GM12875 (cell line): ENCODE measurements at regions not wholly inside any gene's neighbourhood (a gene's known extent, or its start where the extent isn't known, plus 50 kb on each side); places are given as distances from the start of the nearest gene placed in this dataset.
"Not testable (repeated sequence)": the region's sequence is repeated elsewhere in the genome, so short reads cannot be mapped to it uniquely, and the experiment has no call there.

Experiments used
- H3K4me3 ChIP-seq: one replicate; pipeline ENCODE4 v1.5.1; 2011; ENCODE audit warnings: low read depth, low read length, control low read depth
- CTCF ChIP-seq: IDR thresholded peaks from 2 replicates; pipeline ENCODE4 v1.5.1; 2011; ENCODE audit warnings: low read depth, mild to moderate bottlenecking, control low read depth, inconsistent platforms, low read length, moderate library complexity, borderline replicate concordance; ENCODE audit not compliant: insufficient read depth

DNA sequence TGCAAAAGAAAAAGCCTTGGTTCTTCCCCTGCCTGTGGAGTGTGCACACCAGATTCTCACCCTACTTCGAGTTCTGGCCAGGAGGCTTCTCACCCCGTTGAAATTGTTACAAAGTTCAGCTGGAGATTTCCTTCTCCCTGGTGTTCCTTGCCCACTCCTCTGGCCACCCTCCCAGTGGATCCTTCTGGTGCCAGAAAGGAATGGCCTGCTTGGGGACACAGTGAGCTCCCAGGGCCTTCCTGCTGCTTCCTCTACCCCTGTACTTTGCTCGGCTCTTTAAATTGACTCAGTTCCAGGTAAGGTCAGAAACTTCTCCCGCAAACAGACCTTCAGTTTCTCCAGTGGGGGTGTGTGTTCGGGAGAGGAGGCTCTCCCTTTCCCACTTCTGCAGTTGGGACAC lies 140.1 kb upstream of the CFAP20DC start:
- no peak for TF ChIP-seq CTCF
- H3K4me3 ChIP-seq = no peak overlapping the region

- no peak for TF ChIP-seq CTCF
- H3K4me3 ChIP-seq = no peak overlapping the region
Measured at GRCh38 chr3:59189526-59189925, 139.7 kb upstream of the CFAP20DC start.

DNA sequence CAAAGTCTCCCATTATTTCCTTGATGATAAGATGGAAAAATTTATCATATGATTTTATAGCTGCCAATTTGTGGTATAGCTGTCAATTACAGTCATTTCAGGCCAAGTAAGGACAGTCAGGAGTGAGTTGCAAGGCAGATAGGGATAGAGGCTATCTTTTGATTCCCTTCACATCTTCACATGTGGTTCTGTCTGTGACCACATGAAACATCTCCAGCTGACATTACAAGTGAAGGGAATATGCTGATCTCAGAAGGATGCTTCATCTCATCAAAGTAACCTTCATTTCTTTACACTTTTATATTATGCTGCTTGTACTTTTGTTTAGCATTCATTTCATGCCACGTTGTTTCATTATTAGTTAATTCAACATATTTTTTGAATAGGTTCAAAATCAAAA lies 136.9 kb upstream of the CFAP20DC start:
- TF ChIP-seq CTCF = no peak
- no peak overlapping the region for H3K4me3 ChIP-seq

- TF ChIP-seq CTCF = no peak
- H3K4me3 ChIP-seq = no peak overlapping the region
Measured at GRCh38 chr3:59185591-59186369, 136.0 kb upstream of the CFAP20DC start.

DNA sequence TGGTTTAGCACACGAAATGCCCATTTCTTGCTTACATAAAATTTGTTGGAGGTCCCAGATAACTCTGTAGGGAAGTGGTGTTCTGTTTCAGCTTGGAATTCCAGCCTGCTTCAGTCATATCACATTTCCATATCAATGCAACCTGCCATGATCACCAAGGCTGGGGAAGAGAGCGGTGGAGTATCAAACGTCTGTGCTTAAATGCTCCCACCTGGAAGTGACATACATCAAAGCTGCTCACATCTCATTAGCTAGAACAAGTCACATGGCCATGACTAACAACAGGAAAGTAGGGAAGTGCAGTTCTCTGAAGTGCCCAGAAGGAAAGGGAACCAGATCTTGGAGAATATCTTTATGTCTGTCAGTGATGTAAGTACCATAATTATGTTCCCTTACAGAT lies 130.2 kb upstream of the CFAP20DC start:
- H3K4me3 ChIP-seq = no peak overlapping the region
- TF ChIP-seq CTCF = no peak

- no peak overlapping the region for H3K4me3 ChIP-seq
- no peak for TF ChIP-seq CTCF
Measured at GRCh38 chr3:59178698-59179097, 128.9 kb upstream of the CFAP20DC start.

GRCh38 chr3:59171491-59171890 lies 121.7 kb upstream of the CFAP20DC start:
- TF ChIP-seq CTCF = no peak
- no peak overlapping the region for H3K4me3 ChIP-seq

GRCh38 chr3:59170166-59170565 lies 120.3 kb upstream of the CFAP20DC start:
- H3K4me3 ChIP-seq = not testable (repeated sequence)
